Ishikawa (cell line): ENCODE measurements at regions not wholly inside any gene's neighbourhood (a gene's known extent, or its start where the extent isn't known, plus 50 kb on each side); places are given as distances from the start of the nearest gene placed in this dataset.

Experiments
- CEBPB ChIP-seq: IDR thresholded peaks from 2 replicates; pipeline ENCODE4 v1.6.1; 2012
- CREB1 ChIP-seq: IDR thresholded peaks from 2 replicates; pipeline ENCODE4 v1.6.1; 2012; ENCODE audit warnings: low read depth
- EGR1 ChIP-seq: IDR thresholded peaks from 2 replicates; pipeline ENCODE4 v1.6.1; 2012
- EP300 ChIP-seq: IDR thresholded peaks from 2 replicates; pipeline ENCODE4 v1.6.1; 2012; ENCODE audit warnings: borderline replicate concordance
- FOXM1 ChIP-seq: IDR thresholded peaks from 2 replicates; pipeline ENCODE4 v1.6.1; 2012; ENCODE audit warnings: low read depth, borderline replicate concordance
- NFIC ChIP-seq: IDR thresholded peaks from 2 replicates; pipeline ENCODE4 v1.6.1; 2012
- RAD21 ChIP-seq: IDR thresholded peaks from 2 replicates; pipeline ENCODE4 v1.6.1; 2012; ENCODE audit warnings: low read depth
- TAF1 ChIP-seq: IDR thresholded peaks from 2 replicates; pipeline ENCODE4 v1.6.1; 2012; ENCODE audit warnings: low read depth, mild to moderate bottlenecking
- TCF12 ChIP-seq: IDR thresholded peaks from 2 replicates; pipeline ENCODE4 v1.6.1; 2012; ENCODE audit warnings: low read depth
- TEAD4 ChIP-seq: IDR thresholded peaks from 2 replicates; pipeline ENCODE4 v1.6.1; 2012
- USF1 ChIP-seq: IDR thresholded peaks from 2 replicates; pipeline ENCODE4 v1.6.1; 2012
- YY1 ChIP-seq: IDR thresholded peaks from 2 replicates; pipeline ENCODE4 v1.6.1; 2012; ENCODE audit warnings: low read depth
- ZBTB7A ChIP-seq: IDR thresholded peaks from 2 replicates; pipeline ENCODE4 v1.6.1; 2012; ENCODE audit warnings: low read depth
- TF ChIP-seq, protein P1 (sequence below): IDR thresholded peaks from 2 replicates; pipeline ENCODE4 v1.6.1; 2012; ENCODE audit warnings: low read depth, mild to moderate bottlenecking
- TF ChIP-seq, protein P2 (sequence below): IDR thresholded peaks from 2 replicates; pipeline ENCODE4 v1.6.1; 2012

GRCh38 chr10:64630534-64630933, 1109.3 kb downstream of the REEP3 start:
- TF ChIP-seq TEAD4, result no peak
- no peak for TF ChIP-seq EGR1
- TF ChIP-seq FOXM1, result no peak
- no peak for TF ChIP-seq CEBPB
- TF ChIP-seq USF1, result no peak
- no peak for TF ChIP-seq YY1
- TF ChIP-seq, protein P1, sequence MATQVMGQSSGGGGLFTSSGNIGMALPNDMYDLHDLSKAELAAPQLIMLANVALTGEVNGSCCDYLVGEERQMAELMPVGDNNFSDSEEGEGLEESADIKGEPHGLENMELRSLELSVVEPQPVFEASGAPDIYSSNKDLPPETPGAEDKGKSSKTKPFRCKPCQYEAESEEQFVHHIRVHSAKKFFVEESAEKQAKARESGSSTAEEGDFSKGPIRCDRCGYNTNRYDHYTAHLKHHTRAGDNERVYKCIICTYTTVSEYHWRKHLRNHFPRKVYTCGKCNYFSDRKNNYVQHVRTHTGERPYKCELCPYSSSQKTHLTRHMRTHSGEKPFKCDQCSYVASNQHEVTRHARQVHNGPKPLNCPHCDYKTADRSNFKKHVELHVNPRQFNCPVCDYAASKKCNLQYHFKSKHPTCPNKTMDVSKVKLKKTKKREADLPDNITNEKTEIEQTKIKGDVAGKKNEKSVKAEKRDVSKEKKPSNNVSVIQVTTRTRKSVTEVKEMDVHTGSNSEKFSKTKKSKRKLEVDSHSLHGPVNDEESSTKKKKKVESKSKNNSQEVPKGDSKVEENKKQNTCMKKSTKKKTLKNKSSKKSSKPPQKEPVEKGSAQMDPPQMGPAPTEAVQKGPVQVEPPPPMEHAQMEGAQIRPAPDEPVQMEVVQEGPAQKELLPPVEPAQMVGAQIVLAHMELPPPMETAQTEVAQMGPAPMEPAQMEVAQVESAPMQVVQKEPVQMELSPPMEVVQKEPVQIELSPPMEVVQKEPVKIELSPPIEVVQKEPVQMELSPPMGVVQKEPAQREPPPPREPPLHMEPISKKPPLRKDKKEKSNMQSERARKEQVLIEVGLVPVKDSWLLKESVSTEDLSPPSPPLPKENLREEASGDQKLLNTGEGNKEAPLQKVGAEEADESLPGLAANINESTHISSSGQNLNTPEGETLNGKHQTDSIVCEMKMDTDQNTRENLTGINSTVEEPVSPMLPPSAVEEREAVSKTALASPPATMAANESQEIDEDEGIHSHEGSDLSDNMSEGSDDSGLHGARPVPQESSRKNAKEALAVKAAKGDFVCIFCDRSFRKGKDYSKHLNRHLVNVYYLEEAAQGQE, result no peak
- TF ChIP-seq TCF12, result no peak
- TF ChIP-seq TAF1, result no peak
- TF ChIP-seq RAD21, result no peak
- no peak for TF ChIP-seq EP300
- no peak for TF ChIP-seq ZBTB7A
- TF ChIP-seq, protein P2, sequence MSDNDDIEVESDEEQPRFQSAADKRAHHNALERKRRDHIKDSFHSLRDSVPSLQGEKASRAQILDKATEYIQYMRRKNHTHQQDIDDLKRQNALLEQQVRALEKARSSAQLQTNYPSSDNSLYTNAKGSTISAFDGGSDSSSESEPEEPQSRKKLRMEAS, result no peak
- no peak for TF ChIP-seq NFIC
- no peak for TF ChIP-seq CREB1

DNA sequence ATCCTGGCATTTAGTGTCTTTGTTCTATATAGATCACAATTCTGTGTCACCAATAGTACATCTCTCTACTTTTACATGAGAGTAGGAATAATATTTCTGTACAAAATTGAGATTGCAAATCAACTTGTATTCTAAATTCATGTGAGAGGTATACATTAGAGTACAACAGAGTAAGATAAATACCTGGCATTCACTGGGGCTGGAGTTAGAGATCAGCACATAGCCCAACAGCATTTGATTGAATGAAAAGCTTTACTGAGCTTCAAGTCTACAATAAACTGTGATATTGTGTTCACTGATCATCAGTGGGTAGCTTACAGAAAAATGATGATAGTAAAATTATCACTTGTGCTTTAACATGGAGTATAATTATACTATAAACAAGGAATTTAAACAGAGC, 1114.7 kb downstream of the REEP3 start:
- TF ChIP-seq RAD21, result no peak
- no peak for TF ChIP-seq TAF1
- TF ChIP-seq CEBPB, result no peak
- TF ChIP-seq TEAD4, result no peak
- TF ChIP-seq ZBTB7A, result no peak
- TF ChIP-seq, protein P2, result no peak

- TF ChIP-seq, protein P1, result no peak
- no peak for TF ChIP-seq TEAD4
- TF ChIP-seq EP300, result no peak
- TF ChIP-seq ZBTB7A, result no peak
- no peak for TF ChIP-seq EGR1
- no peak for TF ChIP-seq CREB1
- no peak for TF ChIP-seq CEBPB
- TF ChIP-seq YY1, result no peak
- TF ChIP-seq TAF1, result no peak
- TF ChIP-seq, protein P2, result no peak
- TF ChIP-seq USF1, result no peak
- no peak for TF ChIP-seq NFIC
These were observed 1115.3 kb downstream of the REEP3 start for GRCh38 chr10:64636461-64636860.

DNA sequence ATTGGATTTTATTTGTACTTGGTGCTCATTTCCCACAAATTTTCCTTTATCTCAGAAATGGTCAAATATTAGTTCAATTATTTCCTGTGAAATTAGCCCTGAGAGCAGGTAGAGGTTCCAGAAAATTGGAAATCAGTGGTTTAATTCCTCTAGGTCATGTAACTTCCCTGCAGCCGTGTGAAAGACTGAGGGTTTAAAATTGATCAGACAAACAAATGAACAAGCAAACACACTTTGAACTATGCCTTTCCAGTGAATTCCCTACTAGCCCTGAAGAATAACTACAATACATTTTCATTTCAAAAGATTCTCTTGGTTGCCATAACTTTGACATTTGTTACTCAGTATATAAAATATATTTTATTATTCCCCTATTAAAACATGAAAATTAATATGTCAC, 1116.7 kb downstream of the REEP3 start:
- TF ChIP-seq EGR1, result no peak
- TF ChIP-seq, protein P1, result no peak
- TF ChIP-seq ZBTB7A, result no peak
- TF ChIP-seq RAD21, result no peak

GRCh38 chr10:64648915-64649314, 1127.7 kb downstream of the REEP3 start:
- no peak for TF ChIP-seq CREB1
- TF ChIP-seq USF1, result no peak
